Fibroblast of lung (primary cell): ENCODE measurements at regions not wholly inside any gene's neighbourhood (a gene's known extent, or its start where the extent isn't known, plus 50 kb on each side); places are given as distances from the start of the nearest gene placed in this dataset.

ENCODE experiments used
- DNase-seq, 2 donors: peaks; one replicate each; pipeline versions ENCODE4 v3.0.0 to v3.0.0-alpha.2; 2010; ENCODE audit warnings: low read depth in 2 of 2
- H2AFZ ChIP-seq: 2 replicates; pipeline ENCODE4 v1.5.1; 2012; ENCODE audit warnings: low read length, control low read depth, inconsistent platforms
- H3K27ac ChIP-seq: 2 replicates; pipeline ENCODE4 v1.5.1; 2011; ENCODE audit warnings: low read length, control low read depth; ENCODE audit not compliant: insufficient read depth
- H3K27me3 ChIP-seq: 2 replicates; pipeline ENCODE4 v1.5.1; 2011; ENCODE audit warnings: mild to moderate bottlenecking, low read length; ENCODE audit not compliant: control insufficient read depth, insufficient read depth
- H3K36me3 ChIP-seq: 2 replicates; pipeline ENCODE4 v1.5.1; 2011; ENCODE audit warnings: low read length; ENCODE audit not compliant: control insufficient read depth, insufficient read depth
- H3K4me1 ChIP-seq: 2 replicates; pipeline ENCODE4 v1.5.1; 2011; ENCODE audit warnings: low read length; ENCODE audit not compliant: control insufficient read depth, insufficient read depth; ENCODE audit errors: extremely low read depth
- H3K4me2 ChIP-seq: 2 replicates; pipeline ENCODE4 v1.5.1; 2011; ENCODE audit warnings: low read length, control low read depth; ENCODE audit not compliant: insufficient read depth; ENCODE audit errors: extremely low read depth
- H3K4me3 ChIP-seq, 4 experiments: fragments of 200-600 bp in 1 of 4; sonication (generic) in 1 of 4; replicated peaks in 1 of 4; 2 replicates each; pipeline ENCODE4 v1.5.1; 2011 to 2016; ENCODE audit warnings: low read length in 4 of 4, low read depth in 3 of 4, mild to moderate bottlenecking in 3 of 4, control low read depth in 2 of 4, inconsistent platforms in 1 of 4, mixed read lengths in 1 of 4; ENCODE audit not compliant: insufficient read depth in 1 of 4; ENCODE audit errors: control extremely low read depth in 1 of 4
- H3K79me2 ChIP-seq: 2 replicates; pipeline ENCODE4 v1.5.1; 2012; ENCODE audit warnings: mild to moderate bottlenecking, low read length, inconsistent platforms; ENCODE audit not compliant: control insufficient read depth, insufficient read depth
- H3K9ac ChIP-seq: 2 replicates; pipeline ENCODE4 v1.5.1; 2011; ENCODE audit warnings: mild to moderate bottlenecking, low read length, control low read depth; ENCODE audit not compliant: insufficient read depth
- H3K9me3 ChIP-seq: 2 replicates; pipeline ENCODE4 v1.5.1; 2012; ENCODE audit warnings: low read depth, low read length; ENCODE audit not compliant: control insufficient read depth, insufficient read depth
- H4K20me1 ChIP-seq: 2 replicates; pipeline ENCODE4 v1.5.1; 2011; ENCODE audit warnings: low read length; ENCODE audit not compliant: control insufficient read depth, insufficient read depth; ENCODE audit errors: extremely low read depth
- CTCF ChIP-seq, 2 donors: IDR thresholded peaks in 1 of 2; conservative IDR thresholded peaks in 1 of 2; 1 replicate in 1 of 2; 2 replicates in 1 of 2; pipeline ENCODE4 v1.5.1; 2011 to 2012; ENCODE audit warnings: low read length in 2 of 2, control low read depth in 1 of 2, inconsistent platforms in 1 of 2, low read depth in 1 of 2, mild to moderate bottlenecking in 1 of 2
- EZH2 ChIP-seq: IDR thresholded peaks from 2 replicates; pipeline ENCODE4 v1.5.1; 2012; ENCODE audit warnings: low read length, control low read depth, mild to moderate bottlenecking; ENCODE audit errors: missing control alignments

GRCh38 chr16:85446951-85447692, 166.0 kb upstream of the GSE1 start:
- H2AFZ ChIP-seq, result no peak overlapping the region
- no peaks in the 10 kb centered on the region for H4K20me1 ChIP-seq
- no peaks in the 10 kb centered on the region for H3K4me1 ChIP-seq
- H3K27ac ChIP-seq, result no peak overlapping the region
- no peak overlapping the region for H3K4me3 ChIP-seq
- no peaks in the 10 kb centered on the region for H3K27me3 ChIP-seq
- no peaks in the 10 kb centered on the region for H3K36me3 ChIP-seq
- H3K4me2 ChIP-seq, result no peak overlapping the region
- H3K79me2 ChIP-seq, result no peaks in the 10 kb centered on the region
- no peak overlapping the region for H3K9ac ChIP-seq
- no peaks in the 10 kb centered on the region for H3K9me3 ChIP-seq
- DNase-seq, result no peak
- TF ChIP-seq EZH2 (no peak), CTCF (conservative IDR thresholded peaks at IDR 0.05 in 1 of 2, IDR thresholded peaks at IDR 0.05 in 1 of 2; ENCODE audit: low read depth in 1 of 2, low read length in 2 of 2) (no peak)

GRCh38 chr16:85447693-85448313, 165.3 kb upstream of the GSE1 start:
- DNase-seq, result no peak
- TF ChIP-seq EZH2 (no peak), CTCF (conservative IDR thresholded peaks at IDR 0.05 in 1 of 2, IDR thresholded peaks at IDR 0.05 in 1 of 2; ENCODE audit: low read depth in 1 of 2, low read length in 2 of 2) (no peak)
- H2AFZ ChIP-seq, result no peak overlapping the region
- H3K4me1 ChIP-seq, result peaks cover 1% of the 10 kb centered on the region
- H3K27me3 ChIP-seq, result no peaks in the 10 kb centered on the region
- no peak overlapping the region for H3K4me2 ChIP-seq
- no peak overlapping the region for H3K4me3 ChIP-seq
- no peak overlapping the region for H3K9ac ChIP-seq
- no peaks in the 10 kb centered on the region for H3K79me2 ChIP-seq
- H3K27ac ChIP-seq, result no peak overlapping the region
- H3K9me3 ChIP-seq, result no peaks in the 10 kb centered on the region
- H4K20me1 ChIP-seq, result no peaks in the 10 kb centered on the region
- no peaks in the 10 kb centered on the region for H3K36me3 ChIP-seq

GRCh38 chr16:85448557-85449190, 164.4 kb upstream of the GSE1 start:
- Histone ChIP-seq H3K9ac (no peak overlapping the region), H3K27me3 (no peaks in the 10 kb centered on the region), H3K79me2 (no peaks in the 10 kb centered on the region), H3K4me2 (no peak overlapping the region), H4K20me1 (no peaks in the 10 kb centered on the region), H3K4me1 (peaks cover 3% of the 10 kb centered on the region), H3K4me3 (no peak overlapping the region), H2AFZ (no peak overlapping the region), H3K9me3 (no peaks in the 10 kb centered on the region), H3K27ac (no peak overlapping the region), H3K36me3 (no peaks in the 10 kb centered on the region)
- TF ChIP-seq EZH2 (no peak), CTCF (conservative IDR thresholded peaks at IDR 0.05 in 1 of 2, IDR thresholded peaks at IDR 0.05 in 1 of 2; ENCODE audit: low read depth in 1 of 2, low read length in 2 of 2) (no peak)
- DNase-seq, result no peak
